ENCODE measurements at regions not wholly inside any gene's neighbourhood (a gene's known extent, or its start where the extent isn't known, plus 50 kb on each side); places are given as distances from the start of the nearest gene placed in this dataset.

DNA sequence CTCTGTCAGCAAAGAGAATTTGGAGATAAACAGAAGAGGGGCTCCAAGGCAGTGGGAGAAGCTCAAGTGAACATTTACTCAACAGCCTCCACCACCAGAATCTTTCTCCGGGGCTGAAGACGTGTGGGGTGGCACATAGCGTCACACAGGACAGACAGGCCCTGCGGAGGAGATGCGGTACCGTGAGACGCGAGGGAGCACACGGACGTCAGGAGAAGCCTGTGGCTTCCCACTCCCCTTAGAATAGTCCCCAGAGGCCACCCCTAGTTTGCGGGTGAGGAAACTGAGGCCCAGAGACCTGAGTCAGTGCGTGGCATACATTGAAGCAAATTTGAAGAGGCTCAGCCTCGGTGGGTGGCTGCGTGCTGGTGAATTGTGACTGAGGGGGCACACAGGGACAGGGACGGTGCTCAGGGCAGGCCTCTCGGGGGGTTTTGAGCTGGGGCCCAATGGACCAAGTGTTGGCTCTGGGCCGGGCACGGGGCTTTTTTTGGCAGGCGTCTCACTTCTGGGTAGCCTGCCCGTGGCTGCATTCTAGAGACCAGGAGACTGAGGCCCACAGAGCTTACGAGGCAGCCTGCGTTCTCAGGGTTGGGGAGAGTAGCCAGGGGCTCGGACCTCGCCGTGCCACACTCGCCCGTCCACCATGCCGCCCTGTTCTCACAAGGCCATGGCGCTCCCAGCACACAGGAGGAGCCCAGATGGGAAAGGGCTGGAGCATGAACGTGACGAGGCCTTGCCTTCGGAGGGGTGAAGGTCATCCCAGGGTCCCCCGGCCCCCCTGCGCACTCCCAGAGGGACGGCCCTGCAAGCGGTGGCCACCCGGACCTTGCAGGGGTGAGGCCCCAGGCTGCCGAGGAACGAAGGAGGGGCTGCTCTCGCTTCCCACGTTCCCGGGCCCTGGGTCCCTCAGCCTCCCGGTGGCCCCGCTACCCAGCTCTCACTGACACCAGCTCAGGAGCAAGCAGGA is 220.6 kb downstream of the C9orf50 start:
- TF ChIP-seq, protein P1, sequence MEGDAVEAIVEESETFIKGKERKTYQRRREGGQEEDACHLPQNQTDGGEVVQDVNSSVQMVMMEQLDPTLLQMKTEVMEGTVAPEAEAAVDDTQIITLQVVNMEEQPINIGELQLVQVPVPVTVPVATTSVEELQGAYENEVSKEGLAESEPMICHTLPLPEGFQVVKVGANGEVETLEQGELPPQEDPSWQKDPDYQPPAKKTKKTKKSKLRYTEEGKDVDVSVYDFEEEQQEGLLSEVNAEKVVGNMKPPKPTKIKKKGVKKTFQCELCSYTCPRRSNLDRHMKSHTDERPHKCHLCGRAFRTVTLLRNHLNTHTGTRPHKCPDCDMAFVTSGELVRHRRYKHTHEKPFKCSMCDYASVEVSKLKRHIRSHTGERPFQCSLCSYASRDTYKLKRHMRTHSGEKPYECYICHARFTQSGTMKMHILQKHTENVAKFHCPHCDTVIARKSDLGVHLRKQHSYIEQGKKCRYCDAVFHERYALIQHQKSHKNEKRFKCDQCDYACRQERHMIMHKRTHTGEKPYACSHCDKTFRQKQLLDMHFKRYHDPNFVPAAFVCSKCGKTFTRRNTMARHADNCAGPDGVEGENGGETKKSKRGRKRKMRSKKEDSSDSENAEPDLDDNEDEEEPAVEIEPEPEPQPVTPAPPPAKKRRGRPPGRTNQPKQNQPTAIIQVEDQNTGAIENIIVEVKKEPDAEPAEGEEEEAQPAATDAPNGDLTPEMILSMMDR (IDR thresholded peaks at IDR 0.05; ENCODE audit: low read length), result no peak
- no peak for TF ChIP-seq EZH2 (optimal IDR thresholded peaks at IDR 0.05; ENCODE audit: low read depth, low read length)

All from MM.1S (cell line).